HG02588 (cell line): ENCODE measurements at regions not wholly inside any gene's neighbourhood (a gene's known extent, or its start where the extent isn't known, plus 50 kb on each side); places are given as distances from the start of the nearest gene placed in this dataset.
"Not testable (repeated sequence)": the region's sequence is repeated elsewhere in the genome, so short reads cannot be mapped to it uniquely, and the experiment has no call there.

Experiments
- ATAC-seq: cut with Tn5 transposase; IDR thresholded peaks from one replicate; pipeline ENCODE4 v1.9.1; 2021; ENCODE audit warnings: mild to moderate bottlenecking, moderate library complexity; ENCODE audit not compliant: unreplicated experiment

- ATAC-seq, result no peak
These were observed 160.7 kb downstream of the LEPR start for GRCh38 chr1:65581119-65581518.

GRCh38 chr1:65584399-65584798 is 163.9 kb downstream of the LEPR start:
- ATAC-seq, result no peak

- no peak for ATAC-seq
These were observed 169.8 kb downstream of the LEPR start for GRCh38 chr1:65590279-65590678.

- no peak for ATAC-seq
These were observed 173.0 kb downstream of the LEPR start for GRCh38 chr1:65593516-65593915.

GRCh38 chr1:65595724-65596123 is 175.3 kb downstream of the LEPR start:
- no peak for ATAC-seq

GRCh38 chr1:65596768-65597167 is 176.3 kb downstream of the LEPR start:
- ATAC-seq, result no peak

GRCh38 chr1:65605621-65606020 is 185.2 kb downstream of the LEPR start:
- ATAC-seq, result no peak

- no peak for ATAC-seq
These were observed 186.0 kb downstream of the LEPR start for GRCh38 chr1:65606426-65606825.

GRCh38 chr1:65613884-65614283 is 178.8 kb upstream of the PDE4B start:
- no peak for ATAC-seq

- no peak for ATAC-seq
These were observed 176.8 kb upstream of the PDE4B start for GRCh38 chr1:65615859-65616258.

GRCh38 chr1:65621721-65622120 is 171.0 kb upstream of the PDE4B start:
- ATAC-seq, result not testable (repeated sequence)

GRCh38 chr1:65623895-65624294 is 168.8 kb upstream of the PDE4B start:
- no peak for ATAC-seq

GRCh38 chr1:65625528-65625927 is 167.2 kb upstream of the PDE4B start:
- no peak for ATAC-seq

GRCh38 chr1:65626003-65626402 is 166.7 kb upstream of the PDE4B start:
- no peak for ATAC-seq

- no peak for ATAC-seq
These were observed 162.9 kb upstream of the PDE4B start for GRCh38 chr1:65629788-65630187.

- no peak for ATAC-seq
These were observed 161.8 kb upstream of the PDE4B start for GRCh38 chr1:65630855-65631254.

GRCh38 chr1:65632235-65632634 is 160.5 kb upstream of the PDE4B start:
- no peak for ATAC-seq

GRCh38 chr1:65640046-65640445 is 152.6 kb upstream of the PDE4B start:
- ATAC-seq, result no peak

- not testable (repeated sequence) for ATAC-seq
These were observed 143.5 kb upstream of the PDE4B start for GRCh38 chr1:65649185-65649584.

GRCh38 chr1:65650682-65651081 is 142.0 kb upstream of the PDE4B start:
- no peak for ATAC-seq

GRCh38 chr1:65654526-65654925 is 138.2 kb upstream of the PDE4B start:
- ATAC-seq, result not testable (repeated sequence)

- not testable (repeated sequence) for ATAC-seq
These were observed 135.1 kb upstream of the PDE4B start for GRCh38 chr1:65657609-65658008.

- ATAC-seq, result no peak
These were observed 134.6 kb upstream of the PDE4B start for GRCh38 chr1:65658122-65658521.

GRCh38 chr1:65668368-65668767 is 124.3 kb upstream of the PDE4B start:
- ATAC-seq, result no peak
